ENCODE measurements at regions not wholly inside any gene's neighbourhood (a gene's known extent, or its start where the extent isn't known, plus 50 kb on each side); places are given as distances from the start of the nearest gene placed in this dataset.

DNA sequence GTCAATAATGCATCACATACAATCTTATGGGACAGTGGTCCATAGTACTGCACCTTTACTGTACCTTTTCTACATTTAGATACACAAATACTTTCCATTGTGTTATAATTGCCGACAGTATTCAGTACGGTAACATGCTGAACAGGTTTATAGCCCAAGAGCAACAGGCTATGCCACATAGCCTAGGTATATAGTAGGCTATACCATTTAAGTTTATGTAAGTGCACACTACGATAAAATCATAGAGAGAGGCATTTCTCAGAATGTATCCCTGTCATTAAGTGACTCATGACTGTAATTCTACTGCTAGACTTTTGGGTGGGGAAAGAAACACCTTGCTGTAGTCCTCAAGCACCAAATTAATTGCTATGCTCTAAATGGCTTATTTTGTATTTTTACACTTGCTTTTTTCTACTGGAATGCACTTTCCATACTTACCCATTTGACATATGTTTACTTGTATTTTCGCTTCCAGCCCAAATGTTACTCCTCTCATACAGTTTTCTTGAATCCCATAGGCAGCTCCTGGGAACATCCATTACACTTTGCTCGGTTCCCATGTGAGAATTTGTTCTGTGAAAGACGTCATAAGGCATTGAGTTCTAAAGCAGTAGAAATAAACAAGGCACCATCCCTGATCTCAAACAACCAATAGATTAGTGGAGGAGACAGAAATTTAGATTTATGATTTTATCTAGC, 714.0 kb upstream of the ID2 start:
- H3K9me3 Mint-ChIP-seq = no peaks in the 10 kb centered on the region
- DNase-seq = no peak
- no peak for TF ChIP-seq CTCF (IDR thresholded peaks at IDR 0.05)
- H3K27ac Mint-ChIP-seq = no peak overlapping the region
- no peak overlapping the region for H3K4me3 Mint-ChIP-seq
- H3K27me3 Mint-ChIP-seq (ENCODE audit: insufficient read depth) = peaks cover 14% of the 10 kb centered on the region
- no peaks in the 10 kb centered on the region for H3K36me3 Mint-ChIP-seq (ENCODE audit: low read depth)
- H3K4me1 Mint-ChIP-seq (ENCODE audit: low read depth) = no peaks in the 10 kb centered on the region

DNA sequence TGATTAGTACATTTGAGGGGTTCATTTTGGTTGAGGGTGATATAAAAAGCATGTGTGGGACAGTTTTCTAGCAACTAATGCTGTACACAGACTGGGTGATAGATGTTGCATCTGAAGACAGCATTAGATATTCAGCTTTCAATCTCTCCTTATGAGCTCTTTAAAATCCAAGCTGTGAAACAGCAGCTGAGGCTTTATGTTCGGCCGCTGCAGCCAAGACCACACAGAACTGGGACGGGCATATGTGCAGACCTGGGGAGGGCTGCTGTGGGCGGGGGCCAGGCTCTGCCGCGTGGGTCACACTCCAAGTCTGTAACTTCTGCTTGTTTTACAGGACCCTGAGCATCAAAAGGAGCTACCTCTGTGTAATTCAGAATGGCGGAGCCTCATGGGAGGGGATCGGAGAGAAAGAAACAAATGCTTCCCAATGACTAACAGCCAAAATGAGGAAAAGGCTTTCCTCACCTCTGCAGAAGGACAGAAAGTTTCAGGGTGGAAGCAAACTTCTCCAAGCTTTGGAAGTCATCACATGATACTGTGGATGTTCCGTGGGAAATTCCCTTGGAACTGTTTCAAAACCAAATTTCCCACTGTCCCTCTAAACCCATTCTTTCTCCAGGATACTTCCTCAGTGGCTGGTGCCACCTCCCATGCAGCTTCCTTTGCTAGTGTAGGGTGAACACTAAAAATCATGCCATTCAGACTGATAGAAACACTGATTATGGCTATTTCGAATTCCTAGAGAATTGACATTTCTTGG, 711.9 kb upstream of the ID2 start:
- Mint-ChIP-seq H3K36me3 (ENCODE audit: low read depth) (no peaks in the 10 kb centered on the region), H3K27me3 (ENCODE audit: insufficient read depth) (peaks cover 13% of the 10 kb centered on the region), H3K4me1 (ENCODE audit: low read depth) (no peaks in the 10 kb centered on the region), H3K9me3 (no peaks in the 10 kb centered on the region), H3K27ac (no peak overlapping the region), H3K4me3 (no peak overlapping the region)
- TF ChIP-seq CTCF (IDR thresholded peaks at IDR 0.05) = no peak
- DNase-seq = no peak

DNA sequence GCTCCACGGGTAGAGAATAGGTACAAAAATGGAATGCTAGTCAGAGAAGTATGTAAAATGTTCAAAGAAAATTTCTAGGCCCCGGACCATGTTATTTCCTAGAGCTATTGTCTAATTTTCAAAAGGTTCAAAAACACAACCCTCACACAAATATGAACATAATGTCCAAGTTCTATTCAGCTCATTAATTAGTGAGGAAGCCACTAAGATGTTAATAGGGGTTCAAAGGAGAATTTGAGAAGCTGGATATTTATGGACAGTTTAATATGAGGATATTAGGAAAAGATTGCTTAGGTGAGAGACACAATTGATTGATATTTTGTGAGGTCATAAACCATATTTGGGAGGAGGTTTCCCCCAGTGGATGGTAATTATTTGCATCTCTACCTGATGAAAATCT, 710.6 kb upstream of the ID2 start:
- Mint-ChIP-seq H3K36me3 (ENCODE audit: low read depth) (no peaks in the 10 kb centered on the region), H3K4me3 (no peak overlapping the region), H3K27me3 (ENCODE audit: insufficient read depth) (peaks cover 13% of the 10 kb centered on the region), H3K27ac (no peak overlapping the region), H3K4me1 (ENCODE audit: low read depth) (no peaks in the 10 kb centered on the region), H3K9me3 (no peaks in the 10 kb centered on the region)
- no peak for DNase-seq
- no peak for TF ChIP-seq CTCF (IDR thresholded peaks at IDR 0.05)

DNA sequence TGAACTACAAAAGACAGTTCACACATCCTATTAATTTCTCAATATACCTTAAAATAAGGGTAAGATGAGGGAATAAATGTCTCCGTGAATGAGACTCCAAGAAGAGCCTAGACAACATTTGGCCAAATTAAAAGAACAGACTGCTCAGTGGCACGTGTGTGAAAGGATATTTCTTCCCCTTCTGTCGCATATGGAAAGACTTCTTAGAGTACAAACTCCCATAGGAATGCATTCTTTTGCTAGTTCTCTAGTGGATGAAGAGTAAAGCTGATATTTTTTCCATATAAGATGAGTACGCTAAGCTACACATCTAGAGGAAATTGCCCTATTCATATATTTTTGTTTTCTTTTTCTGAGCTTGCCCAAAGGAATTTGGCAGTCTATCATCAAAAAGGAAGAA, 710.0 kb upstream of the ID2 start:
- Mint-ChIP-seq H3K4me1 (ENCODE audit: low read depth) (no peaks in the 10 kb centered on the region), H3K9me3 (no peaks in the 10 kb centered on the region), H3K36me3 (ENCODE audit: low read depth) (no peaks in the 10 kb centered on the region), H3K27me3 (ENCODE audit: insufficient read depth) (peaks cover 18% of the 10 kb centered on the region), H3K4me3 (no peak overlapping the region), H3K27ac (no peak overlapping the region)
- DNase-seq = no peak
- TF ChIP-seq CTCF (IDR thresholded peaks at IDR 0.05) = no peak

DNA sequence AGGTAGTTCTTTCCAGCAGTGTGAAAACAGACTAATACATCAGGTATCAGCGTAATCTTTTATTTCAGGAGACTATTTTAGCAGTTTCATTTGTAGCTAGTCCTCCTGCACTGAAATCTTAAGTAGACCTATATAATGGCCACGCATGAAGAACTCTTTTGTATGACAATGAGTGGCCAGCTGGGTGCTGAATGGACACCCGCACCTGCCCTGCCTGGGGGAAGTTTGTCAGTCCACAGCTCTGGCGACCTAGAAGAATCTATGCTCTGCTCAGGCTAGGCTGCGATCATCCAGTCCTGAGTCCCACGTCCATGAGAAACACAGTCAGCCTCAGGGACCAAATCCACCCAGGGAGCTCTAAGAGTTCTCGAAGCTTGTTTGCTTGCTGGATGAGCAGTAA, 709.2 kb upstream of the ID2 start:
- DNase-seq = no peak
- no peak for TF ChIP-seq CTCF (IDR thresholded peaks at IDR 0.05)
- peaks cover 13% of the 10 kb centered on the region for H3K27me3 Mint-ChIP-seq (ENCODE audit: insufficient read depth)
- H3K9me3 Mint-ChIP-seq = no peaks in the 10 kb centered on the region
- H3K4me3 Mint-ChIP-seq = no peak overlapping the region
- no peak overlapping the region for H3K27ac Mint-ChIP-seq
- H3K4me1 Mint-ChIP-seq (ENCODE audit: low read depth) = no peaks in the 10 kb centered on the region
- H3K36me3 Mint-ChIP-seq (ENCODE audit: low read depth) = no peaks in the 10 kb centered on the region

All from HFFc6 (cell line).